Astrocyte (in vitro differentiated cells and primary cell): ENCODE measurements at regions not wholly inside any gene's neighbourhood (a gene's known extent, or its start where the extent isn't known, plus 50 kb on each side); places are given as distances from the start of the nearest gene placed in this dataset.

Experiments
- DNase-seq: peaks from one replicate; pipeline ENCODE4 v3.0.0-alpha.2; 2010; ENCODE audit warnings: low read depth
- FAIRE-seq: peaks from 2 replicates; lab custom pipeline; 2011; peaks lifted over from hg19 to GRCh38; lab: Jason Lieb, UNC
- H2AFZ ChIP-seq: 2 replicates; pipeline ENCODE4 v1.6.0; 2012; ENCODE audit warnings: low read depth, low read length, inconsistent platforms
- H3K27ac ChIP-seq: 2 replicates; pipeline ENCODE4 v1.5.1; 2011; ENCODE audit warnings: low read depth, low read length, inconsistent platforms
- H3K27me3 ChIP-seq: 2 replicates; pipeline ENCODE4 v1.6.0; 2011; ENCODE audit warnings: low read length, inconsistent platforms; ENCODE audit not compliant: insufficient read depth
- H3K36me3 ChIP-seq: 2 replicates; pipeline ENCODE4 v1.5.1; 2011; ENCODE audit warnings: low read length, inconsistent platforms; ENCODE audit not compliant: insufficient read depth
- H3K4me1 ChIP-seq: 2 replicates; pipeline ENCODE4 v1.5.1; 2011; ENCODE audit warnings: low read length, inconsistent platforms; ENCODE audit not compliant: insufficient read depth
- H3K4me2 ChIP-seq: 2 replicates; pipeline ENCODE4 v1.6.0; 2012; ENCODE audit warnings: low read length, inconsistent platforms
- H3K4me3 ChIP-seq: 2 replicates; pipeline ENCODE4 v1.5.1; 2011; ENCODE audit warnings: low read depth, mild to moderate bottlenecking, low read length, inconsistent platforms; ENCODE audit not compliant: insufficient read depth
- H3K79me2 ChIP-seq: 2 replicates; pipeline ENCODE4 v1.6.0; 2012; ENCODE audit warnings: mild to moderate bottlenecking, low read length, inconsistent platforms; ENCODE audit not compliant: insufficient read depth
- H3K9ac ChIP-seq: 2 replicates; pipeline ENCODE4 v1.6.0; 2012; ENCODE audit warnings: mild to moderate bottlenecking, low read length, inconsistent platforms
- H3K9me3 ChIP-seq: 2 replicates; pipeline ENCODE4 v1.5.1; 2012; ENCODE audit warnings: low read depth, mild to moderate bottlenecking, low read length, inconsistent platforms; ENCODE audit not compliant: insufficient read depth
- H4K20me1 ChIP-seq: 2 replicates; pipeline ENCODE4 v1.6.0; 2012; ENCODE audit warnings: low read length, inconsistent platforms; ENCODE audit not compliant: insufficient read depth
- H3K27ac Mint-ChIP-seq: one replicate; pipeline ENCODE4 v1.8.0; 2021; ENCODE audit warnings: mild to moderate bottlenecking, mixed read lengths; ENCODE audit not compliant: unreplicated experiment
- H3K27me3 Mint-ChIP-seq: one replicate; pipeline ENCODE4 v1.8.0; 2021; ENCODE audit warnings: low read depth, mixed read lengths; ENCODE audit not compliant: unreplicated experiment
- H3K36me3 Mint-ChIP-seq: one replicate; pipeline ENCODE4 v1.8.0; 2021; ENCODE audit warnings: low read depth, mixed read lengths; ENCODE audit not compliant: unreplicated experiment
- H3K4me1 Mint-ChIP-seq: one replicate; pipeline ENCODE4 v1.8.0; 2021; ENCODE audit warnings: low read depth, mixed read lengths; ENCODE audit not compliant: unreplicated experiment
- H3K4me3 Mint-ChIP-seq: one replicate; pipeline ENCODE4 v1.8.0; 2021; ENCODE audit warnings: mild to moderate bottlenecking, moderate library complexity, mixed read lengths; ENCODE audit not compliant: unreplicated experiment
- H3K9me3 Mint-ChIP-seq: one replicate; pipeline ENCODE4 v1.8.0; 2021; ENCODE audit warnings: mild to moderate bottlenecking, mixed read lengths; ENCODE audit not compliant: unreplicated experiment
- CTCF ChIP-seq: IDR thresholded peaks from 2 replicates; pipeline ENCODE4 v1.5.1; 2011; ENCODE audit warnings: low read depth, mild to moderate bottlenecking, inconsistent platforms, low read length, moderate library complexity; ENCODE audit not compliant: insufficient read depth
- EZH2 ChIP-seq: IDR thresholded peaks from 2 replicates; pipeline ENCODE4 v1.6.1; 2012; ENCODE audit warnings: mild to moderate bottlenecking, low read length, inconsistent platforms; ENCODE audit not compliant: insufficient read depth

DNA sequence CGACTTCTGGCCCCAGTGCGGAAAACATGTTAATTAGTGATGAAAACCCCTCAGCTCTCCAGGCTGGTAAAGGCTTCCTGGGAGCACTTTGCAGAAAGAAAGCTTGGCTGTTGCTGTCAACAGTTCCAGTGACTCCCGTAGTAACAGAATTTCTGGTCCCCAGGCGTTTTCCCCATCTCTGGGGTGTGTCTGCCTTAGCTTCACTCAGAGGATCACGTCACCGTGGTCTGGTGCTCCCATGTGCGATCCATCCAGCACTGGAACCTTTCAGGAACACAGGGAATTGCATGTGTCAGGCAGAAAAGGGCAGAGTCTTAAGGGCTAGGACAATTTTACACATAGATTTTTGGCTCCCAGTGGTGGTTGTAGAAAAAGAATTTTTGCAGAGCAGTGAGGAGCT lies 470.4 kb upstream of the USP24 start:
- H3K27me3 Mint-ChIP-seq: peaks cover 28% of the 10 kb centered on the region
- no peaks in the 10 kb centered on the region for H3K4me1 Mint-ChIP-seq
- no peak overlapping the region for H3K4me3 ChIP-seq
- H4K20me1 ChIP-seq: no peaks in the 10 kb centered on the region
- no peaks in the 10 kb centered on the region for H3K9me3 Mint-ChIP-seq
- H3K9me3 ChIP-seq: no peaks in the 10 kb centered on the region
- no peaks in the 10 kb centered on the region for H3K36me3 Mint-ChIP-seq
- H3K27ac ChIP-seq: no peak overlapping the region
- no peak overlapping the region for H2AFZ ChIP-seq
- H3K79me2 ChIP-seq: no peaks in the 10 kb centered on the region
- H3K9ac ChIP-seq: no peak overlapping the region
- no peaks in the 10 kb centered on the region for H3K4me1 ChIP-seq
- no peak overlapping the region for H3K4me3 Mint-ChIP-seq
- TF ChIP-seq EZH2 (no peak), CTCF (no peak)
- H3K36me3 ChIP-seq: no peaks in the 10 kb centered on the region
- FAIRE-seq (no peak), DNase-seq (no peak)
- H3K27me3 ChIP-seq: no peaks in the 10 kb centered on the region
- H3K4me2 ChIP-seq: no peak overlapping the region
- no peak overlapping the region for H3K27ac Mint-ChIP-seq

DNA sequence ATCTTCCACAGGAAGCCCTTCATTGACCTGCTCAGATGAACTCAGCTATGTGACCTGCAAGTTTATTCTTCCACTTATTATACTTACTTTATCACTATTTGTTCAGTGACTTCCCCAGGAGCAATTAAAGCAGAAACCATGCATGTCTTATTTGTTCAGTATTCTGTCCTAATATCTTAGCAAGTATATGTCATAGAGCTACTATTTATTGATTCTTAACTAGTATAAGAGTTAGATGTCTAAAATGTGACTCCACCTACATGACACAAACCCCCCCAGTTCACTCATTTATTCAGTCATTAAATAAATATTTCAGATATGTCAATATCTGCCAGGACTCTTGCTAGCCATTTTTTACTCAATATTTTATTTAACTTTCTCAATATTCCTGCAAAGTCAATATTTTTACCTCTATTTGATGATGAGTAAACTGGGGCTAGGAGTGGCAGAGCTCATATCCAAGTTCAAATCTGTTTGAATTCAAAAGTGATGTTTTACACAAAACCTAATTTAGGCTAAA lies 469.0 kb upstream of the USP24 start:
- Mint-ChIP-seq H3K36me3 (no peaks in the 10 kb centered on the region), H3K27me3 (peaks cover 19% of the 10 kb centered on the region), H3K4me1 (no peaks in the 10 kb centered on the region), H3K9me3 (no peaks in the 10 kb centered on the region), H3K27ac (no peak overlapping the region), H3K4me3 (no peak overlapping the region)
- Histone ChIP-seq H3K9me3 (no peaks in the 10 kb centered on the region), H3K9ac (no peak overlapping the region), H2AFZ (no peak overlapping the region), H3K79me2 (no peaks in the 10 kb centered on the region), H3K36me3 (no peaks in the 10 kb centered on the region), H3K4me2 (no peak overlapping the region), H3K27me3 (no peaks in the 10 kb centered on the region), H4K20me1 (no peaks in the 10 kb centered on the region), H3K4me1 (no peaks in the 10 kb centered on the region), H3K27ac (no peak overlapping the region), H3K4me3 (no peak overlapping the region)
- no peak for TF ChIP-seq CTCF
- TF ChIP-seq EZH2: no peak
- FAIRE-seq (no peak), DNase-seq (no peak)

DNA sequence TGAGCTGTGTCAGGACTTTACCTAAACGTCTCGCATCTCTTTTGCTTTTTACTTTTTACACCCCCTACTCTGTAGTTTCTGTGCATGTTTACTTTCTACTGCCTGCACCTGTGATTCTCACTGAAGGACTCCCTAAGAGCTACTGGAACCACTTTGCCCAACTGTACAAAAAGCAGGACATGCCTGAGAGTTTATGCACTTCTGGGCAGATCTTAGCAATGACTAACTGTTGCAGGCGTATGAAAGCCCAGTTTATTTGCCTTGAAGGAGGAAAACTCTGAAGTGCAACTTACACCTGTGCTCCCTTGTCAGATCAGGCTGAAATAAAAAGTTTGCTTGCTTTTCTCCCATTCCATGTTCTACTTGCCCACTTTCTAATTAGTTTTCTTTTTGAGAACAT lies 467.0 kb upstream of the USP24 start:
- Histone ChIP-seq H3K27me3 (no peaks in the 10 kb centered on the region), H3K4me2 (no peak overlapping the region), H3K9me3 (no peaks in the 10 kb centered on the region), H3K36me3 (no peaks in the 10 kb centered on the region), H3K9ac (no peak overlapping the region), H2AFZ (no peak overlapping the region), H3K79me2 (no peaks in the 10 kb centered on the region), H4K20me1 (no peaks in the 10 kb centered on the region), H3K4me3 (no peak overlapping the region), H3K27ac (no peak overlapping the region), H3K4me1 (no peaks in the 10 kb centered on the region)
- H3K4me1 Mint-ChIP-seq: no peaks in the 10 kb centered on the region
- no peaks in the 10 kb centered on the region for H3K36me3 Mint-ChIP-seq
- DNase-seq (peak; percentile 6), FAIRE-seq (no peak)
- H3K27me3 Mint-ChIP-seq: peaks cover 14% of the 10 kb centered on the region
- H3K4me3 Mint-ChIP-seq: no peak overlapping the region
- no peaks in the 10 kb centered on the region for H3K9me3 Mint-ChIP-seq
- H3K27ac Mint-ChIP-seq: no peak overlapping the region
- TF ChIP-seq EZH2 (no peak), CTCF (no peak)
